ENCODE measurements at regions not wholly inside any gene's neighbourhood (a gene's known extent, or its start where the extent isn't known, plus 50 kb on each side); places are given as distances from the start of the nearest gene placed in this dataset.
"Not testable (repeated sequence)": the region's sequence is repeated elsewhere in the genome, so short reads cannot be mapped to it uniquely, and the experiment has no call there.

GRCh38 chr17:65307081-65307960, 170.2 kb downstream of the RGS9 start:
- DNase-seq (ENCODE audit: low read depth in 2 of 2), result no peak

GRCh38 chr17:65305778-65306177, 168.6 kb downstream of the RGS9 start:
- DNase-seq (ENCODE audit: low read depth in 2 of 2), result no peak

- no peak for DNase-seq (ENCODE audit: low read depth in 2 of 2)
Measured at GRCh38 chr17:65305116-65305515, 167.9 kb downstream of the RGS9 start.

GRCh38 chr17:65301882-65302281, 164.7 kb downstream of the RGS9 start:
- not testable (repeated sequence) for DNase-seq (ENCODE audit: low read depth in 2 of 2)

GRCh38 chr17:65301184-65301583, 164.0 kb downstream of the RGS9 start:
- no peak for DNase-seq (ENCODE audit: low read depth in 2 of 2)

- no peak for DNase-seq (ENCODE audit: low read depth in 2 of 2)
Measured at GRCh38 chr17:65297916-65298315, 160.7 kb downstream of the RGS9 start.

GRCh38 chr17:65297384-65297783, 160.2 kb downstream of the RGS9 start:
- no peak for DNase-seq (ENCODE audit: low read depth in 2 of 2)

- DNase-seq (ENCODE audit: low read depth in 2 of 2), result peak in 1 of 2 donors; percentile 39
Measured at GRCh38 chr17:65294181-65294719, 157.1 kb downstream of the RGS9 start.

GRCh38 chr17:65293584-65294180, 156.5 kb downstream of the RGS9 start:
- DNase-seq (ENCODE audit: low read depth in 2 of 2), result no peak

- DNase-seq (ENCODE audit: low read depth in 2 of 2), result no peak
Measured at GRCh38 chr17:65292430-65292829, 155.3 kb downstream of the RGS9 start.

GRCh38 chr17:65291301-65291700, 154.1 kb downstream of the RGS9 start:
- DNase-seq (ENCODE audit: low read depth in 2 of 2), result not testable (repeated sequence)

- no peak for DNase-seq (ENCODE audit: low read depth in 2 of 2)
Measured at GRCh38 chr17:65290616-65291015, 153.4 kb downstream of the RGS9 start.

GRCh38 chr17:65290056-65290455, 152.9 kb downstream of the RGS9 start:
- no peak for DNase-seq (ENCODE audit: low read depth in 2 of 2)

GRCh38 chr17:65287040-65287439, 149.9 kb downstream of the RGS9 start:
- no peak for DNase-seq (ENCODE audit: low read depth in 2 of 2)

- DNase-seq (ENCODE audit: low read depth in 2 of 2), result no peak
Measured at GRCh38 chr17:65283704-65284103, 146.5 kb downstream of the RGS9 start.

GRCh38 chr17:65279456-65279855, 142.3 kb downstream of the RGS9 start:
- DNase-seq (ENCODE audit: low read depth in 2 of 2), result no peak

GRCh38 chr17:65278820-65279184, 141.6 kb downstream of the RGS9 start:
- no peak for DNase-seq (ENCODE audit: low read depth in 2 of 2)

- DNase-seq (ENCODE audit: low read depth in 2 of 2), result no peak
Measured at GRCh38 chr17:65278050-65278819, 141.1 kb downstream of the RGS9 start.

GRCh38 chr17:65277576-65277975, 140.4 kb downstream of the RGS9 start:
- DNase-seq (ENCODE audit: low read depth in 2 of 2), result no peak

Data from stimulated activated CD8-positive, alpha-beta memory T cell treated with anti-CD3 and anti-CD28 coated beads, Interleukin-2, amount 100 ng/mL, for 1 hour (primary cell).